ENCODE measurements at regions not wholly inside any gene's neighbourhood (a gene's known extent, or its start where the extent isn't known, plus 50 kb on each side); places are given as distances from the start of the nearest gene placed in this dataset.

GRCh38 chr5:3281366-3281765, 314.3 kb upstream of the IRX1 start:
- no peak for DNase-seq (ENCODE audit: low read depth)

GRCh38 chr5:3278643-3279042, 317.0 kb upstream of the IRX1 start:
- DNase-seq (ENCODE audit: low read depth): no peak

- no peak for DNase-seq (ENCODE audit: low read depth)
Measured at GRCh38 chr5:3277590-3278196, 317.9 kb upstream of the IRX1 start.

GRCh38 chr5:3276896-3277295, 318.7 kb upstream of the IRX1 start:
- DNase-seq (ENCODE audit: low read depth): no peak

- DNase-seq (ENCODE audit: low read depth): no peak
Measured at GRCh38 chr5:3269395-3270169, 326.1 kb upstream of the IRX1 start.

- DNase-seq (ENCODE audit: low read depth): no peak
Measured at GRCh38 chr5:3268760-3269330, 326.8 kb upstream of the IRX1 start.

GRCh38 chr5:3266861-3267260, 328.8 kb upstream of the IRX1 start:
- no peak for DNase-seq (ENCODE audit: low read depth)

- no peak for DNase-seq (ENCODE audit: low read depth)
Measured at GRCh38 chr5:3265936-3266335, 329.7 kb upstream of the IRX1 start.

GRCh38 chr5:3265131-3265885, 330.3 kb upstream of the IRX1 start:
- DNase-seq (ENCODE audit: low read depth): no peak

GRCh38 chr5:3262451-3262850, 333.2 kb upstream of the IRX1 start:
- no peak for DNase-seq (ENCODE audit: low read depth)

- DNase-seq (ENCODE audit: low read depth): no peak
Measured at GRCh38 chr5:3261081-3261480, 334.6 kb upstream of the IRX1 start.

GRCh38 chr5:3258050-3258449, 337.6 kb upstream of the IRX1 start:
- no peak for DNase-seq (ENCODE audit: low read depth)

GRCh38 chr5:3252235-3252634, 343.4 kb upstream of the IRX1 start:
- DNase-seq (ENCODE audit: low read depth): no peak

- no peak for DNase-seq (ENCODE audit: low read depth)
Measured at GRCh38 chr5:3251784-3252183, 343.8 kb upstream of the IRX1 start.

GRCh38 chr5:3249401-3249800, 346.2 kb upstream of the IRX1 start:
- no peak for DNase-seq (ENCODE audit: low read depth)

- no peak for DNase-seq (ENCODE audit: low read depth)
Measured at GRCh38 chr5:3237276-3237868, 358.3 kb upstream of the IRX1 start.

GRCh38 chr5:3234566-3234965, 361.1 kb upstream of the IRX1 start:
- DNase-seq (ENCODE audit: low read depth): no peak

- peak; percentile 29 for DNase-seq (ENCODE audit: low read depth)
Measured at GRCh38 chr5:3230941-3231340, 364.7 kb upstream of the IRX1 start.

- no peak for DNase-seq (ENCODE audit: low read depth)
Measured at GRCh38 chr5:3230254-3230653, 365.4 kb upstream of the IRX1 start.

GRCh38 chr5:3226196-3226920, 369.3 kb upstream of the IRX1 start:
- DNase-seq (ENCODE audit: low read depth): no peak

- no peak for DNase-seq (ENCODE audit: low read depth)
Measured at GRCh38 chr5:3225201-3225960, 370.3 kb upstream of the IRX1 start.
